ENCODE measurements at regions not wholly inside any gene's neighbourhood (a gene's known extent, or its start where the extent isn't known, plus 50 kb on each side); places are given as distances from the start of the nearest gene placed in this dataset.
"Not testable (repeated sequence)": the region's sequence is repeated elsewhere in the genome, so short reads cannot be mapped to it uniquely, and the experiment has no call there.

DNA sequence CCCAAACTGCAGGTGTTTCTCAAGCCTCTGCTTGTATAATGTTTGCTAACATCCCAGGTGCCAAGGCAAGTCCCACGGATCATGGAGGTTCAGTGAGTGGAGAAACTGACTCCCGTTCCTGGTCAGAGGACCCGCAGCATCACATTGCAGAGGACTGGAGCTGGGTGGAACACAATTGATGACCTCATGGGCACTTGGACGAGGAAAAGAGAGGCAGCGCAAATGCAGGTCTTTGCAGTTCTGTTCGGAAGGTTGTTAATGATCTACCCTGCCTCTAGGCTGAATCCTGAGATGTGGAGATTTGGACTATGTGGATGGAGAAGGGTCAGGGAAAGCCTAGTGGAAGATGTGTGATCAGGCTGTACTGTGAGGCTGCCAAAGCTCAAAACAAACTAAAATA is 192.9 kb downstream of the DUSP10 start:
- in situ Hi-C loops (cut with MboI; ENCODE audit: low sequenced_read_pairs): no loop called here

- in situ Hi-C loops (cut with MboI; ENCODE audit: low sequenced_read_pairs): no loop called here
These were observed 192.1 kb downstream of the DUSP10 start for GRCh38 chr1:221549815-221550214.

GRCh38 chr1:221552792-221553191 is 189.1 kb downstream of the DUSP10 start:
- in situ Hi-C loops (cut with MboI; ENCODE audit: low sequenced_read_pairs): not testable (repeated sequence)

GRCh38 chr1:221555689-221556433 is 186.0 kb downstream of the DUSP10 start:
- in situ Hi-C loops (cut with MboI; ENCODE audit: low sequenced_read_pairs): no loop called here

DNA sequence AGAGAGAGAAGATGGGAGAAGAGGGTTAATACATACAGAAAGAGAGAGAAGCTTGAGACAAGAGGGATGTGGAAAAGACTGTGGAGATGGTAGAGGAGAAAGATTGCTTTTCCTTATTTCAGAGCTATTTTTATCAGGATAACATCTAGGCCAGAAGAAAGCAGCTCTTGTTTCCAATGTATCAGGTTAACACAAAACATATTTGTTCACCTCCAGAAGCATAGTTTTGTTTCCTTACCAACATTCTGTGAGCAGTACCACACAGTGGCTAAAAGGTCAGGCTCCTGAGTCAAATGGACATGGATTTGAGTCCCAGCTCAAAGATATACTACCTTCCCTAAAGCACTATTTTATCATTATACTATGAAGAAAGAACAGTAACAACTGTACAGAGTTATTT is 185.5 kb downstream of the DUSP10 start:
- in situ Hi-C loops (cut with MboI; ENCODE audit: low sequenced_read_pairs): no loop called here

DNA sequence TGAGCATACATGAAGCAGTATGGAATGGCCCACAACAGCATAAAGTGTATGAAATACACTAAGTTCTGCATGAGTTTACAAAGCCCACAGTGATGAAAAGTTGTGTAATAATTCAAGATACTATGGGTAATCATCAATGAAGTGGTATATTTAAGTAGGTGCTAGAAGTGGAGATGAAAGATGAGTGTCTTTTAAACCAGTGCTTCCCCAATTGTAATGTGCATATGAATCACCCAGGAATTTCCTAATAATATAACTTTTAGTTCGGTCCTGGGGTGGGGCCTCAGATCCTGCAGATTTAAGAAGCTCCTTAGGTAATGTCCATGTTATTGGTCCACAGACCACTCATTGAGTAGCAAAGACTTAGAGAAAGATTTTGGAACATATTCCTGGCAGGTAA is 184.9 kb downstream of the DUSP10 start:
- in situ Hi-C loops (cut with MboI; ENCODE audit: low sequenced_read_pairs): no loop called here

- in situ Hi-C loops (cut with MboI; ENCODE audit: low sequenced_read_pairs): no loop called here
These were observed 183.5 kb downstream of the DUSP10 start for GRCh38 chr1:221558396-221558795.

DNA sequence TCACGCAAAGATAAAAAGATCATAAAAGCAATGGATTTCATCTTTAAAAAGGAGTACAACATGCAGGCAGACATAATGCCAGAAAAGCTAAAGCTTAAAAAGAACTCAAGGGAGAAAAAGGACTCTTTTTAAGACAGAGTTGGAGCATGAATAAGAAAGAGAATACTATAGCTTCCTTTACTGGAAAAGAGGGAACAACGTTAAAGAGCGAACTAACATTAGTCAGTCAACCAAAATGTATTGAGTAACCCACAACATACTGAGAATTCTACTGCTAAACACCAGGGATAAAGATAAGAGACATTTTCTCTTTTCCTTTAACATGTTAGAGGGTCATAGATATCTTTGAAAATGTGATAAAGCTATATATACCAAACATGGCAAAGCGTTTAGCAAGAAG is 182.0 kb downstream of the DUSP10 start:
- in situ Hi-C loops (cut with MboI; ENCODE audit: low sequenced_read_pairs): no loop called here

GRCh38 chr1:221562542-221563475 is 179.1 kb downstream of the DUSP10 start:
- in situ Hi-C loops (cut with MboI; ENCODE audit: low sequenced_read_pairs): no loop called here

DNA sequence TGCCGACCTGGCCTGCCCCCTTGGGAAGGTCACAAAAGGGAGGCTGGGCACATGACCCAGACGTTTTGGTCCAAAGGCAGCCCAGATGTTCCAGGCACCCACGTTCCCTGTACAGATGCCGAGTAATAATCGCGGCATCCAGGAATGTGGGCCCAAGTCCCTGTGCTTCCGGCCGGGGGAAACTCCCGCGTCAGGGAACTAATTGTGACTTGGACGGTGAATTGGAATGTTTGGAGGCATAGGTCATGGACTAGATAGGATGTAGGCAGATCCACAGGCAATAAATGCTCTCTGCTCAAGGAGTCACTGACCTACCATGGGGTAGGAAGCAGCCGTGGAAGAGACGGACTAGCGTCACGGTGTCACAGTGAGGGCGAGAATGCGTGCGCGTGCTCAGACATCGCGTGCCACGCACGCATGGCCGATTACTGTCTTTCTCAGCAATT is 178.4 kb downstream of the DUSP10 start:
- in situ Hi-C loops (cut with MboI; ENCODE audit: low sequenced_read_pairs): no loop called here

- in situ Hi-C loops (cut with MboI; ENCODE audit: low sequenced_read_pairs): no loop called here
These were observed 177.0 kb downstream of the DUSP10 start for GRCh38 chr1:221564891-221565290.

- in situ Hi-C loops (cut with MboI; ENCODE audit: low sequenced_read_pairs): no loop called here
These were observed 176.2 kb downstream of the DUSP10 start for GRCh38 chr1:221565711-221566110.

- in situ Hi-C loops (cut with MboI; ENCODE audit: low sequenced_read_pairs): no loop called here
These were observed 173.9 kb downstream of the DUSP10 start for GRCh38 chr1:221567859-221568507.

DNA sequence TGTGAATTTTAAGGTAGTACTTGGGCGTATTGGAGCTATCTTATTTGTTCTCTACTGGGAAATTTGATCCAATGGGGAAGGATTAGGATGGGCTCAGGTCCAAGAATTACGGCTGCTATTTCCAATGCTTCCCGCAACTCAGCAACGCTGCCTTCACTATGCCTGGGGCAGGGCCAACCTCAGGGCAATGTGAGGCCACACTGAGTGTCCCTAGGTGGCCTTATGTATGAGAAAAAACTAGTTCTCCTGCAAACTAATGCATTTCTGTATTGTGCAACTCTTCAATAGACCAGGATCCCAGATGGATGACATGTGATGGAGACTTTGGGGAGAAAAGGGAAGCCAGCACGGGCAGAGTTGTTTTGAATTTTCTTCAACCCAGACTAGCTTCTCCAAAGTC is 168.1 kb downstream of the DUSP10 start:
- in situ Hi-C loops (cut with MboI; ENCODE audit: low sequenced_read_pairs): no loop called here

GRCh38 chr1:221574529-221574928 is 167.4 kb downstream of the DUSP10 start:
- in situ Hi-C loops (cut with MboI; ENCODE audit: low sequenced_read_pairs): no loop called here

DNA sequence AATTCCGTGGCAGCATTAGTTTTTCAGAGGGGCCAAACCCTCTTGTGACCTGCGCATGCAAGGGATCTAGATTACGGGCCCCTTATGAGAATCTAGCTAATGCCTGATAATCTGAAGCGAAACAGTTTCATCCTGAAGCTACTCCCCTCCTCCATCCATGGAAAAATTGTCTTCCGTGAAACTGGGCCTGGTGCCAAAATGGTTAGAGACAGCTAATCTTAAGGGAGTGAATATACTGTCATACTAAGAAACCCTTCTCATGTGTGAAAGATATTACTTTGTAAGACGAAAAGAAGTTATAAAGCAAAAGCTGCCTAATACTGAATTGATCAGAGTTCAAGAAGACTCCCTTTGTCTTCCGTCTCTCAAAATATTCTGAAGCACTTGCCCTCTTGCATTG is 166.3 kb downstream of the DUSP10 start:
- in situ Hi-C loops (cut with MboI; ENCODE audit: low sequenced_read_pairs): no loop called here

- in situ Hi-C loops (cut with MboI; ENCODE audit: low sequenced_read_pairs): no loop called here
These were observed 165.6 kb downstream of the DUSP10 start for GRCh38 chr1:221576268-221576667.

GRCh38 chr1:221583465-221583864 is 158.4 kb downstream of the DUSP10 start:
- in situ Hi-C loops (cut with MboI; ENCODE audit: low sequenced_read_pairs): no loop called here

- in situ Hi-C loops (cut with MboI; ENCODE audit: low sequenced_read_pairs): not testable (repeated sequence)
These were observed 154.9 kb downstream of the DUSP10 start for GRCh38 chr1:221587013-221587412.

GRCh38 chr1:221591250-221591649 is 150.6 kb downstream of the DUSP10 start:
- in situ Hi-C loops (cut with MboI; ENCODE audit: low sequenced_read_pairs): not testable (repeated sequence)

- in situ Hi-C loops (cut with MboI; ENCODE audit: low sequenced_read_pairs): no loop called here
These were observed 147.3 kb downstream of the DUSP10 start for GRCh38 chr1:221594576-221594975.
